COR-L47 (cell line): ENCODE measurements at regions not wholly inside any gene's neighbourhood (a gene's known extent, or its start where the extent isn't known, plus 50 kb on each side); places are given as distances from the start of the nearest gene placed in this dataset.

Experiments
- DNase-seq: peaks from one replicate; lab custom pipeline; 2025; lab: John Stamatoyannopoulos, UW

DNA sequence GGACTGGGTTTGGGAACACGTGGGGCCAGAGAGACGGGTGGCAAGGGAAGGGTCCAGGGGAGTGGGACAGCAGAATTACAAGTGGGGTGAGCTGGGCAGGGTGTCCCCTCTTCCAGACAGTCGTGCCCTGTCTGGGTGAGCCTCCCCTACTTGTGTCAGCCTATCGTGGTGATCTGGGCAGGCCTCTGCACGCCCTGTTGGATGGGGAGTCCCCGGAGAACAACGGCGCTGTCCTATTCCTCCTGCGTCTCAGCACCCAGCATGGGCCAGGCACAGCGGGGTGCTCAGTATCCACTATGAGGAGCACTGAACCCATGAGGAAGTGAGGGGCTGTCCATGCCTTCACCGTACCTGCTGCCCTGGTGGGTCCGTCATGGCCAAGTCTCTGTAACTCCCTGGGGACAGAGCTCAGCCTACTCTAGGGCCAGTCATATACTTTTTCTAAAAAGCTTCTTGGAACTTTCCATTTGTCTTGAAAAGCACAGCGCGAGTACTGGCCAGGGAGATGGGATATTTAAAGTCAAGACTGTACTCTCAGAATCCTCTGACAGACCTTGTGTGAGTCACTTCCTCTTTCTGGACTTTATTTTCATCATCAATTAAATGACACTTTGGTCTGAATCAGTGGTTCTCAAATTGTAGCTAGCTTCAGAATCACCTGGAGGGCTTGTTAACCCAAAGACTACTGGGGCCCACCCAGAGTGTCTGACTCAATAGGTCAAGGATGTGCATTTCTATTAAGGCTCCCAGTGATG is 81.7 kb upstream of the NECTIN1 start:
- no peak for DNase-seq

DNA sequence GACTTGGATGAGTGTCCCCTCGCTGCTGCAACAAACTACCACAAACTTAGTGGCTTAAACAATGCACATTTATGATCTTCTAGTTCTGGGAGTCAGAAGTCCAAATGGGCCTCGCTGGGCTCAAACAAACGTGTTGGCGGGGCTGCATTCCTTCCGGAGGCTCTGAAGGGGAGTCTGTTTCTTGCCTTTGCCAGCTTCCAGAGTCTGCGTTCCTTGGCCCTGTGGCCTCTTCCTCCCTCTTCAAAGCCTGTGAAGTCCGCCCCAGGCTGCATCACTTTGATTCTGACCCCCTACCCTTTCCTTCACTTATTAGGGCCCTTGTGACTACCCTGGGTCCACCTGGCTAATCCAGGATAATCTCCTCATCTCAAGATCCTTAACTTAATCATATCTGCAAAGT is 80.3 kb upstream of the NECTIN1 start:
- no peak for DNase-seq

DNA sequence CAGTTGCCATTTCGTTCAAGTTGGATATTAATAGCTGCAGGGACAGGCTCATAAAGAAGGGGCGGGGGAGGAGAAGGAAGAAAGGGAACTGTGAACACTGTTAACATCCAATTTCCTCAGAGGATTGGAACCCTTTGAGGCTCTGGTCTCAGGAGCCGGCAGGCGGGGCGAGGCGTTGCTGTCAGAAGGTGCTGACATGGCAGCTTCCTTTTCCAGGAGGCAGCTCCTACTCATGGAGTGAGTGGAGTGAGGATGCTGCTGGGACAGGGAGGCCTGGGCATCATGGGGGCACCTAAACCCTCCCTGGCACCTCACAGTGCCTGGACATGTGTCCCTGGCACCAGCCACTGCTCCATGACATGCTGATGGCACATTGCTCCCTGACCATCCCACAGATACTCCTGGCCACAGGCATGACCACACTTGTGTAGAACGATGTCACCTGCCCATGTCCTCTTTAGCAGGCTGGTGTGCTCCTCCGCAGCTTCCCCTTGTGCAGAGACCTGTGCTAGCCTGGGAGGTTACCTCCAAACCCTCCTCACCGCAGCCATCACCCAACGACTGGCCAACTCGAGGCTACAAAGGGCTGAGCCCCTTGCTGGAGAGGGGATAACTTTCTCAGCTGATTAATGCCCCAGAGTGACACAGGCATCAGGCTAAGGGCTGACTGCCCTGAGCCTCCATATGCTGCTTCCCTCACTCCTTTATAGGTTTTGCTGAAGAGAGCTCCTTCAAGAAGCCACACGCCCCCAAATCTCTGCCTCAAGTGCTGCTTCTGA is 79.6 kb upstream of the NECTIN1 start:
- DNase-seq, result no peak

DNA sequence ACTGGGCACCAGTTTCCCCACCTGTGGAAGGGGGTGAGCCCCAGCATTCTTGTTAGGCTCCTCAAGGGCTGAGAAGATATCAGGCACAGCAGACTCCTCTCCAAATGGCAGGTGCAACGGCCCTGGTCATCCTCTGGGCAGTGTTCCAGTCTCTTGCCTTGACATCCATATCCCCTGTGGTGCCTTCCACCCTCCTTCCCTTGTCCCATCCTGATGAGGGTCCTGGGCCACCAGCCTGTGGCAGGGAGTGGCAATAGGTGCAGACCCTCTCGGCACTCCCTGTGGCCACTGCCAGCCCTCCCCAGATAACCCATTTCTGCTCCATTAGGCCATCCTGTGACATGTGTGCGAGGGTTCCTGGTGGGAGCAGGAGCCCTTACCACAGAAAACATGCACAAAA is 78.8 kb upstream of the NECTIN1 start:
- no peak for DNase-seq

DNA sequence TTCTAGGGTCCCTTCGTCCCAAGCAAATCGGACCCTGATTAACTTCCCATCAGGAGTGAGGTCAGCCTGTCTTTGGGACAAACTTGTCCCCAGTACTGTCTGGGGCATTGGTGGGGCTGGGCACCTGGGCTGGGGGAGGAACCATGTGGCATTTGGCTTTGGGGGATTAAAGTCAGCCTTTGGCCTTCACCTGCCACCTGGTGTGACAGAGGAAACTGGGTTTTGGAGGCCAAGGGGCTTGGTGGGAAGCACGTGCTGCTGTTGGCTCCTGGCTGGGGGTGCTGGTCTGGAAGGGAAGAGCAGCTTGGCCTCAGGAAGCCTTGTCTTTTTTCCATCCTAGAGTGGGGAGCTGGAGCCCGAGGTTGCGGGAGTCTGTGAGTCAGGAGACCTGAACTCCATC is 78.4 kb upstream of the NECTIN1 start:
- no peak for DNase-seq

DNA sequence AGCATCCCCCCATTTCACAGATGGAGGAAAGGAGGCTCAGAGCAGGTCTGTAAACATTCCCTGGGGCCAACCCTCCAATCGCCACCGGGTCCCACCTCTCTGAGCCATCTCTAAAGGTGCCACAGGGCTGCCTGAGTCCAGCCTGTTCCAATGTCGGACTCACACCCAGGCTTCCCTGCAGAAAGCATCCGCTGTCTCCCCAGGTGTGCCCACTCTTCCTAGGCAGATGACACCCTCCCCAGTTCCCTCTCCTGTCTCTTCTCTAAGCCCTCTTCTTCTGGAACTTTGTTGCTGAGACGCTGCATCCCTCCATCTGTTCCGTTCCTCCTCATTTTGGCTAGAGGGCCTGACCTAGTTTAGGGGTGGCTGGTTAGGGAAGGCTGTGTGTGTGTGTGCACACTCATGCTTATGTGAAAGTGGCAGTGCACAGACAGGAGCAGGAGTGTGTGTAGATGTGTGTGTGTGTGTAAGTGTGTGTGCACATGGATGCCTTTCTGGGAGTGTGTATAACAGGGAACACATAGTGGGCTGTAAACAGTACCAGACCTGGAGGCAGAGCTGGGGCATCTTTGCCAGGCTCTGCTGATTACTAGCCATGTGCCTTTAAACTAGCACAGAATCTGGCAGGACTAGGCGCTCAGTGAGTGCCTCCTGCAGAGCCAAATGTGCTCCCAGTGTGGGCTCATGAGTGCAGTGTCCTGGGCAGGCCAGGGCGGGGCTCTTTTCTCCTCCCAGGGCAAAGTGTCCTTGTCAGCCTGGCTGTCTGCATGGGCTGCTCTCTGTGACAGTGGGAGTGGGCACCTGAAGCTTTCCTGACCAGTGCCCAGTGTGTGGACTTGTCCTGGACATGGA is 77.3 kb upstream of the NECTIN1 start:
- DNase-seq, result no peak

DNA sequence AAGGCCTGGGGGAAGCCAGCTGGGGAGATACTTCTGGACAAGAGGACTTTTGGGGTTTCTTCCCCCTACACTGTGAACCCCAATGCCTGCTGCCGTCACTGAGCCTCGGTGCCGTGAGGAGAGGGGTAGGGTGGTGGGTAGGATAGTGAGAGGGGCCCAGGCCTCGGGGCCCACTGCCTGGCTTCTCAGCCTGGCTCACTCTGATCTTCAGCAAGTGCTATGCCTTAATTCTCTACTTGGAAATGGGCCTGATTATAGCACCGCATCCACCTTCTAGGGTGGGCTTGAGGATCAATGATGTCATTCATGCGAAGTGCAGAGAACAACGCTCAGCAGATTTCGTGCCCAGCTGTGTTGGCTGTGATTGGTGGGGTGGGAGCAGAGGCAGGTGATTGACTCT is 76.7 kb upstream of the NECTIN1 start:
- DNase-seq, result no peak

DNA sequence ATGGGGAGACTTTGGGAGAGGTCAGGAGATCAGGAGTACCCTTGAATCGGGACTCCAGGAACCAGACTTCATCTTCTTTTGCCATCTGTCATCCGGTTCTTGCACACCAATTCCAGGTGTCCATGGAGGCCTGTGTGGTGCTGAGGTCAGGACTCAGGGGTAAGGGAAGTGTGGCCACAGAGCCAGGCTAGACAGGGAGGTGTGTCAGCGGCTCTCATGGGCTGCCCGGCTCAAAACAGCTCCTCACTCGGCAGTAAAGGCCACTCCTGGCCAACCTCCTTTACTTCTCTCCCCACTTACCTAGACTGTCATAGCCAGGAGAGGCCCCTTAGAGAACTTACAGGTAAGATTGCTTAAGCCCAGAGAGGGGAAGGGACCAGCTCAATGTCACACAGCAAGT is 75.7 kb upstream of the NECTIN1 start:
- DNase-seq, result no peak

DNA sequence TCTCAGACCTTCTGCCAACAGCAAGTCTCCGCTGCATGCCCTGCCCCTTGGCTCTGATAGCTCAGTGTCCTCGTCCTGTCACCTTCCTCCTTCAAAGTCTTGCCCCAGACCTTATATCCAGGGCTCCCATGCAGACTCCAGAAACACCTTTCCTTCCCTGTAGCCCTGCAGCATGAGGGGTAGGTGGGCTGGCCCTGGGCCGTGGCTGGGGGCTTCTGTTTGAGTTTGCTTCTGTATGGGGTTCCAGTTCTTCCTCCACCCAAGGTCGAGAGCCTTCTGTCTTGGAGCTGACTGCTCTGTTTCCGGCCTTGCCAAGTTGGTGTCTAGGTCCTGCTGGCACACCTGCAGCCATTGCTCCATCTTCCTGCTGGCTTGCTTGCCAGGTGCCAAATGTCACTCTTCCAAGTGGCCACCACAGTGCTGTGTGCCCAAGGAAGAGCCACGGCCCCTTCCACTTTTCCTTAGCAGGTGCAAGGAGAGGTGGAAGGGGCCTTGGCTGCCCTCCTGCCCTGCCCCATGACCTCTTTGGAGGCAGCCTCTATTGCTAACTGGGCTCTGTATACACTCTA is 74.8 kb upstream of the NECTIN1 start:
- no peak for DNase-seq

DNA sequence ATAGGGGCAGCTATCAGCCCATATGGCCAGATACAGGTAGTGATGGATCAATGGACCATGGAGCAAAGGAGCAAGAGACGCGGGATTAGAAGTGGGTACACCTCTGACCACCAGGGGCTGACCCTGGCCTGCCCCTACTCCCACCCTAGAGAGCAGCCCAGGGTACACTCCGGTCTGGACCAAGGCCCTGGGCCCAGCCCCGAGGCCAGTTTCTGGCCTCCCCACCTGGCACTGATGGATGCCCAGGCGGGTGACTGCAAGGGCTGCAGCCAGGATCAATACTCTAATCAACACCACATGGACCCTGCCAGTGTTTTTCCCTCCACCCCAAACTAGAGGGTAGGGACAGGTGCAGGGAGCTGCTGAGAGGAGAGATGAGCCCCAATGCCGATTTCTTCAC is 74.1 kb upstream of the NECTIN1 start:
- DNase-seq, result no peak

DNA sequence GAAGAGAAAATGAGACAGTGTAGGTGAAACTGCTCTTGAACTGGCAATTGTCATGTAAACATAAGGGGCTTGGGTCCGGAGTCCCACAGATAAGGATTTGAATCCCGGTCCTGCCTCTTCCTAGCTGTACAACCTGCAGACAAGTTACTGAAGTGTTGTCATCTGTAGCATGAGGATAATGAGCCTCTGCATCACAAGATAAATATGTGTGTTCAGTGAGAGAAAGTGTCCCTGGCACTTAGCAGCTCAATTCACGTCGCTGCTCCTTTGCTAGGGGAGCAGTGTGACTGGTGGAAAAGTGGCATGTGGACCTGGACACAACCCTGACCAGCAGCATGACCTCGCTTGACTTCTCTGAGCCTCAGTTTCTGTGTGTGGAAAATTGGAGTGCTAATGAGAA is 73.7 kb upstream of the NECTIN1 start:
- no peak for DNase-seq

DNA sequence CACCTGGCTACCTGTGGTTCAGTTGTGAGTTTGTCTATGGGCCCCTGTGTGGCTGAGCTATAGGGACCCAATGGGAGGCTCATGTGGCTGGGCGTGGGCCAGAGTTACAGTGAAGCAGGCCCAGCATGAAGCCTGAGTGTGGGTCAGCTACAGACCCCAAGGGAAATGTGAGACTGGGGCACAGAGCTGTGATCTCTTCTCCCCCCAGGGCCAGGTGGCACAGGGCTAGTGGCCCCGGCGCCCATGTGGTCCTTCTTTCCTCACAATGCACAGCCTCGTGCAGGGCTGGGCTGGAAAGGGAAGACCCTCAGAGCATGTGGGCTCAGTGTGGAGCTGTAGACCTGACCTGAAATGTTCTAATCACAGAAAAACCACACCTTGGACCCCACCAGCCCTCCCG is 71.6 kb upstream of the NECTIN1 start:
- DNase-seq, result no peak

DNA sequence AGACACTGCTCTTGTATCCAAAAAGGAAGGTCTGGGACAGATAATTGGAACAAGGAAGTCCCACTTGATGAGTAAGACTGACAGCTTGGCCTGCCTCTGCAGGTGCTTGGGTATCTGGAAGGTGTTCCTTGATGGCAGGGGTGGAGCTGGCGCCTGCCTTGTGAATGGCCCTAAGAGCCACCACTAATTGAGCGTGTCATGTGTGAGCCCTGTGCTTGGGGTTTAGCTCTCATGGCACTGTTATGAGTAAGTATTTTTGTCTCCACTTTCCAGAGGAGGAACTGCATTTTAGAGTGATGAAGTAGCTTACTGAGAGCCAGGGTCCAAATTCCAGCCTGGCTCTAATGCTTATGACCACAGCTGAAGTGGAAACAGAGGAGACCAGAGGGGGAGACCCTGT is 71.2 kb upstream of the NECTIN1 start:
- no peak for DNase-seq

DNA sequence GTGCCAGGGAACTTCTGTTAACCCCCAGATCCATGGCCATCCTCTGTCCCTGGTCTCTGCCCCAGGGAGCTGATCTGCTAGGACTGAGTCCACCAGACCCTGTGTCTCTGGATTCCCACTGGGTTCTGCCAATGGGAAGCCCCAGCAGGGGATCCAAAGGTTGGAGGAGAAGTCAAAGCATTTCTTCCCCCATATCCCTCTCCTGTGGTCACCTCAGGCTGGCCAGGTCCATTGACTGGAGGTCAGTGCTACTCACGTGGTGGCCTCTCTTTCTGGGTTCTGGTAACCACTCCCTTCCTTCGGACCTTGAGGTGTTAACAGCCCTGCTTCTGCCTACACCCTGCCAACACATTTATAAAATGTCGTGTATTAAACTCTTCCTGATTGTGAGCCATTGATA is 69.7 kb upstream of the NECTIN1 start:
- DNase-seq, result no peak

DNA sequence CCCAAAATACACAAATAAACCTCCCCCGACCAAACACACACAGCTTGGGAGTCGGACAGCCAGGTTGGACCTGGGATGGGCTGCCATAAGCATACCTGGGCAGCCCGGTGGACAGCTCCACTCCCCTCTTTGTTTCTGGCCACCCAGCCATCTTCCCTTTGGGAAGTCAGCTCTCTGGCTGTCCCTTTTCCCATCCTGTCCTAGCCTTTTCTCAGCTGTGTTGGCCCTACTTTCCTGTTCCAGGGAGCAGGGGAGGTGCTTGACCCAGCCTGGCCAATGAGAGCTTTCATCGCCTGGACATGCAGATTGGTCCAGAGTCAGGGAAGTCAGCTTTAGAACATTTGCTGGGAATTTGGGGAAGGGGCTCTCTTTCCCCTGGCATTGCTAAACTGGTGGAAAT is 68.7 kb upstream of the NECTIN1 start:
- DNase-seq, result no peak

DNA sequence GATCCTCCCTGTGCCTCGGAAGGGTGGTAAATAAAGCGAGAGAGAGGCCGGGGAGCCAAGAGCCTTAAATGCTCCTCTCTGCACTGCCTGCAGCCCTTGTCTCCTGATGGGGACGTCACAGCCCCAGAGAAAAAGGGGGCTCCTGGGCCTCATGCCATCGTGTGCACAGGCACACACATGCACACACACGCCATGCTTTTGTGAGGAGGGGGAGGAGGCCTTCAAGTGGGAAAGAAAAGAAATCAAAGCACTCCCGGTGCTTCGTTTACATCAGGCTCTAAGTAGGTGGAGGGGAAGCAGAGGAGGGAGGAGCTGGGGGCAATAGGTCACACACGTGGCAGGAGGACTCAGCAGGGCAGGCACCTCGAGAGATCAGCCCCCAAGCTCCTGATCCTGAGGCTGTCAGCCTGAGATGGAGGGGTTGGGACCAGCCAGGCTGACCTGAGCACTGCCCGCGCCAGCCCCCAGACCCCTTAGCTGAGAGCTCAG is 68.2 kb upstream of the NECTIN1 start:
- DNase-seq, result no peak

DNA sequence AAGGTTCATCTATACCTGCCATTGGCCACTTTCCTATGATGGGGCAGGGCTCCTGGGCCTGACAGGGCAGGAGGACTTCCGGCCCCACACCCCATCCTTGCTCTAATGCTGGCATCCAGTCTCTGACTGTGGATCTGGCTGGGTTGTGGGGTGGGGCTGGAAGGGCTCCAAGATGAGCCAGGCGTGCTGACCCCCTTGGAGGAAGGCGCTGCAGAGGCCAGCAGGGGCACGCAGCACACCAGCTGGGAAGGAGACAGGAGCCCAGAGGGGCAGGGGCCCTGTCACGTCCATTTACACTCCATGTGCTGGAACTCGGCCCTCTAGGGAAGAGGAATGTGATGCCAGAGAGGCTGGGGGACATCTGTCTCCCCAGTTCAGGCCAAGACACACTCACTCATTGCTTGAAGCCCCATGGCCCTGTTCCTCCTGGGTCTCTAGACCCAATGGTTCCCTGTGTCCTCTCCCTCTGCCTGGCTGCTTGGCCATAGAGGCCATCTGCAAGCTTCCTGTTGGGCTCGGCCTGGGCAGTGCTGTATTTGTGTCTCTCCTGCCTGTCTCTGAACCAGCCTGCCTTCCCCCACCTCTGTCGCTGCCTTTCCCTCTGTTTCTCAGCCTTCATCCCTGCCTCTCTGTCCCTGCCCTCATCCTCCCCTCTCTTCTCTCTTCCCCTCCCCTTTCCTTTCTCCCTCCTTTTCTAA is 67.5 kb upstream of the NECTIN1 start:
- no peak for DNase-seq

DNA sequence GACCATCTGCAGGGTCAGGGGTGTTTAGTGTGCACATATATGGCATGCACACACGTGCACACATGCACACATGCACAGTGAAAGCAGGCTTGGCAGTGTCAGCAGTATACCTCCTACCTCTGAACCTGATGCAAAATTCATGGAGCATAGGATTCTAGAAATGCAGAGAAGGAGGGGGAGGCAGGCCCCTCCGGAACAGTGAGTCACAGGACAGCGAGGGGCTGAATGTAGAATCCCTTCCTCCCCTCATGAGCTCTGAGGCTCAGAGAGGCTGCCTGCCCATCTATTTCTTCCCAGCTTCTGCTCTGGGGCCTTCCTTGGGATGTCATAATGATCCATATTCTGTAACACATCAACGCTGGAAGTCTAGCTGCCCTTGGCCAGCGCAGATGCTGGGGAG is 66.7 kb upstream of the NECTIN1 start:
- DNase-seq, result no peak

DNA sequence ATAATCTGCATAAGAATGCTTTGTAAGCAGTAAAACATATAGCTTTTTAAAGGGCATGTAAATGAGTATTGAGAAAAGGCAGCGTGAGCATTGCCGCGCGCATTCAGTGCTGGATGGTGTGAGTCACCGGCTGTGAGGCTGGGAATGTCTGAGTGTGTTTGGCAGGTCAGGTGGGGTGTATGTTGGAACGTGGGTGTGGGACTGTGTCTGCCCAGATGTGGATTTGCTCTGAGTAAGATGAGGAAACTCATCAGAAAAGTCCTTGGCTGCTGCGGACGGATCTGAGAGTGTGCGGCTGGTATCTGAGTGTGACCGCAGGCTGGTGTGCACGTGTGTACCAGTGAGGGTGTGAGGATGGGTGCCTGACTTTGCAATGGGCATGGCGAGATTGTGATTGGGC is 66.2 kb upstream of the NECTIN1 start:
- DNase-seq, result no peak

DNA sequence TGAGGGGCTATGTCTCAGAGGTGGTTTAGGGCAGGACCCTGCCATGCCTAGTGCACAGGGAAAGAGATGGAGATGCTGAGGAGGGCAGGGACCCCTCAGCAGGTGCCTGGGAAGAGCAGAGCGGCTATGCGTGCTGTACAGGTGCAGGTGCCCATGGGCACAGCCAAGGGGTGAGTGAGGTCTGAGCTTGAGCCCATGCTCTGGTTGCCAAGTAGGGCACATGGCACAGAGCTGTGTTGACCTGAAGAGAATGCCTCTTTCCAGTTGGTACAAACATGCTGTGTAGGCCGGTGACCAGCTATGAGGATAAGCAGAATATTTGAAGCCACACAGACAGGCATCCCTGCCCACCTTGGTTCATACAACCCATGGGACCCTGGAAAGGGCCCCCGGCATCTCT is 65.8 kb upstream of the NECTIN1 start:
- DNase-seq, result no peak

DNA sequence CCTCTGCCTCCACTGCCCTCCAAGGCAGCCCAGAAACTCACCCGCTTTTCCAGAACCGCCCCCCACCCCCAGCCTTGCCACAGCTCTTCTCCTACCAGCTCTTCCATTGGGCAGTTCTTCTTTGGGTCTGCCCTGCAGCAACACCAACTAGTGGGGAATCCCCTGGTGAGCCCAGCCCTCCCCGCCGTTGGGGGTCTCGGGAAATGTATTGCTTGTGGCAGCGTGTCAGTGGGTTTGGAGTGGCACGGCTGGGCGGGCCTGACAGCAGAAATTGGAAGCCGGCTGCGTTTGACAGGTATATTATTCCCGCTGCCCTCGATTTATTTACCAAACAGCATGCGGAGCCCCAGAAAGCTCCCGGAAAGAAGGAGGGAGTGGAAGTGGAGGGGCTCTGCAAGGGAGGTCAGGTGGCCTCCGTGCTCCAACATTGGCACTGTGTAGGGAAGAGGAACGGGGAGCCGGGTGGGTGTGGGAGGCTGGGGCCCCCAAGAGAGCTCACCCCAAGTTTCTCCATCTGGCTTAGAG is 65.2 kb upstream of the NECTIN1 start:
- DNase-seq, result no peak
